Esophagus muscularis mucosa (tissue), 4 donors: ENCODE measurements at regions not wholly inside any gene's neighbourhood (a gene's known extent, or its start where the extent isn't known, plus 50 kb on each side); places are given as distances from the start of the nearest gene placed in this dataset.

Experiments used
- DNase-seq: peaks from one replicate; pipeline ENCODE4 v3.0.0-alpha.2; 2017; ENCODE audit errors: extremely low spot score
- H3K27ac ChIP-seq, 4 donors: fragments of 200-600 bp; sonication (generic); replicated peaks in 1 of 4; 1 replicate in 3 of 4; 2 replicates in 1 of 4; pipeline ENCODE4 v1.5.1; 2016 to 2019; ENCODE audit warnings: mild to moderate bottlenecking in 1 of 4
- H3K27me3 ChIP-seq, 4 donors: fragments of 200-600 bp; sonication (generic); one replicate each; pipeline versions ENCODE4 v1.5.1 to v1.6.0; 2016 to 2019
- H3K36me3 ChIP-seq, 4 donors: fragments of 200-600 bp; sonication (generic); one replicate each; pipeline ENCODE4 v1.5.1; 2016 to 2019
- H3K4me1 ChIP-seq, 4 donors: fragments of 200-600 bp; sonication (generic); one replicate each; pipeline ENCODE4 v1.5.1; 2016 to 2019
- H3K4me3 ChIP-seq, 4 donors: fragments of 200-600 bp; sonication (generic); 1 replicate in 2 of 4; 2 replicates in 2 of 4; pipeline ENCODE4 v1.5.1; 2016 to 2019; ENCODE audit warnings: mild to moderate bottlenecking in 4 of 4, moderate library complexity in 1 of 4
- H3K9me3 ChIP-seq, 4 donors: fragments of 200-600 bp; sonication (generic); 1 replicate in 3 of 4; 2 replicates in 1 of 4; pipeline ENCODE4 v1.5.1; 2016 to 2019
- EP300 ChIP-seq: sonication (generic); formaldehyde crosslinking; IDR thresholded peaks from one replicate; pipeline ENCODE4 v1.6.1; 2017; ENCODE audit warnings: antibody characterized with exemption
- POLR2A ChIP-seq: fragments of 450-650 bp; IDR thresholded peaks from one replicate; pipeline ENCODE4 v1.6.1; 2017; ENCODE audit warnings: antibody characterized with exemption, moderate library complexity, mild to moderate bottlenecking, low read depth
- POLR2AphosphoS5 ChIP-seq, 2 donors: sonication (generic); formaldehyde crosslinking; IDR thresholded peaks; one replicate each; pipeline ENCODE4 v1.6.1; 2017; ENCODE audit warnings: antibody characterized with exemption in 2 of 2
- WGBS: methylation state at CpG from one replicate; pipeline ENCODE4 v1.1.5; 2018; 5-methylcytosine and 5-hydroxymethylcytosine counted together
- intact Hi-C: fragments of 100-400 bp; cut with DNase I; formaldehyde crosslinking; loops from one replicate; pipeline ENCODE4 v1.15.1; 2023
- TF ChIP-seq, protein P1 (sequence below), 3 experiments: fragments of 200-600 bp in 2 of 3; fragments of 450-650 bp in 1 of 3; sonication (generic) in 2 of 3; IDR thresholded peaks; one replicate each; pipeline ENCODE4 v1.5.1; 2017 to 2019; ENCODE audit warnings: antibody characterized with exemption in 3 of 3, mild to moderate bottlenecking in 2 of 3, moderate library complexity in 1 of 3

DNA sequence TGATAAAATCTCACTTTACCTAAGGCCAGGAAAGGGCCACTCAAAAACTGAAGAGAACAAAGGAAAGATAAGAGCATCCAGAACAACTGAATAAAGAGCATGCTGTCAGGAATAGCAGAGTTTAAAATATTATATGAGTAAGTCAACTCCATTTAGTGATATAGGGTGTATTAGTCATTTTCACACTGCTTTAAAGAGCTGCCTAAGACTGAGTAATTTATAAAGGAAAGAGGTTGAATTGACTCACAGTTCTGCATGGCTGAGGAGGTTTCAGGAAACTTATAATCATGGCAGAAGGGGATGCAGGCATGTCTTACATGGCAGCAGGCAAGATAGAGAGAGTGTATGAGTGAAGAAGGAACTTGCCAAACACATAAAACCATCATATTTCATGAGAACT is 778.0 kb upstream of the NECTIN3 start:
- TF ChIP-seq, protein P1, sequence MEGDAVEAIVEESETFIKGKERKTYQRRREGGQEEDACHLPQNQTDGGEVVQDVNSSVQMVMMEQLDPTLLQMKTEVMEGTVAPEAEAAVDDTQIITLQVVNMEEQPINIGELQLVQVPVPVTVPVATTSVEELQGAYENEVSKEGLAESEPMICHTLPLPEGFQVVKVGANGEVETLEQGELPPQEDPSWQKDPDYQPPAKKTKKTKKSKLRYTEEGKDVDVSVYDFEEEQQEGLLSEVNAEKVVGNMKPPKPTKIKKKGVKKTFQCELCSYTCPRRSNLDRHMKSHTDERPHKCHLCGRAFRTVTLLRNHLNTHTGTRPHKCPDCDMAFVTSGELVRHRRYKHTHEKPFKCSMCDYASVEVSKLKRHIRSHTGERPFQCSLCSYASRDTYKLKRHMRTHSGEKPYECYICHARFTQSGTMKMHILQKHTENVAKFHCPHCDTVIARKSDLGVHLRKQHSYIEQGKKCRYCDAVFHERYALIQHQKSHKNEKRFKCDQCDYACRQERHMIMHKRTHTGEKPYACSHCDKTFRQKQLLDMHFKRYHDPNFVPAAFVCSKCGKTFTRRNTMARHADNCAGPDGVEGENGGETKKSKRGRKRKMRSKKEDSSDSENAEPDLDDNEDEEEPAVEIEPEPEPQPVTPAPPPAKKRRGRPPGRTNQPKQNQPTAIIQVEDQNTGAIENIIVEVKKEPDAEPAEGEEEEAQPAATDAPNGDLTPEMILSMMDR (IDR thresholded peaks at IDR 0.05) = no peak
- TF ChIP-seq POLR2AphosphoS5 (IDR thresholded peaks at IDR 0.05) = no peak
- no peak for TF ChIP-seq EP300
- TF ChIP-seq POLR2A = no peak
- Histone ChIP-seq H3K36me3 (no peaks in the 10 kb centered on the region), H3K27me3 (no peaks in the 10 kb centered on the region), H3K9me3 (no peaks in the 10 kb centered on the region), H3K4me3 (no peak overlapping the region), H3K4me1 (no peaks in the 10 kb centered on the region), H3K27ac (no peak overlapping the region)
- DNase-seq = no peak
- intact Hi-C loops = no loop called here

DNA sequence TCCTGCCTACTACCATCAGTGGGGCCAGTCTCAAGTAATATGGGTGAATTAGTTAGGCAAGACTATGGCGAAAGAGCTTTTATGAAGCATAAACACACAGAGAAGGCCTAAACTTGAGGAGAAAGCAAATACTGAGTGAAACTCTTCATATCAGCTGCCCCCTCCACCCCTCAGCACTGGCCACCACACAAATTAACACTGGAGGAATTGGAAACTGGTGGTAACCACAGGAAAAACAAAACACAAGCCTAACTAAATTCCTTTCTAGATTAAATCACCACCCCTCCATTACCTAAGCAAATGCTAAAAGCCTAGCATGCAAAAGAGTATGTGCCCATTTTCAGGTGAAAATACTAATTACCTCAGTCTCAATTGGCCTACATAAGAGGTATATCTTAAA is 774.7 kb upstream of the NECTIN3 start:
- H3K36me3 ChIP-seq = no peaks in the 10 kb centered on the region
- 95% methylated on average over 1 of the region's 1 CpG for WGBS
- TF ChIP-seq, protein P1 (IDR thresholded peaks at IDR 0.05) = no peak
- TF ChIP-seq POLR2A (no peak), EP300 (no peak), POLR2AphosphoS5 (IDR thresholded peaks at IDR 0.05) (no peak)
- DNase-seq = no peak
- no peak overlapping the region for H3K27ac ChIP-seq
- no peaks in the 10 kb centered on the region for H3K27me3 ChIP-seq
- no peaks in the 10 kb centered on the region for H3K9me3 ChIP-seq
- H3K4me3 ChIP-seq = no peak overlapping the region
- H3K4me1 ChIP-seq = no peaks in the 10 kb centered on the region
- intact Hi-C loops = no loop called here

DNA sequence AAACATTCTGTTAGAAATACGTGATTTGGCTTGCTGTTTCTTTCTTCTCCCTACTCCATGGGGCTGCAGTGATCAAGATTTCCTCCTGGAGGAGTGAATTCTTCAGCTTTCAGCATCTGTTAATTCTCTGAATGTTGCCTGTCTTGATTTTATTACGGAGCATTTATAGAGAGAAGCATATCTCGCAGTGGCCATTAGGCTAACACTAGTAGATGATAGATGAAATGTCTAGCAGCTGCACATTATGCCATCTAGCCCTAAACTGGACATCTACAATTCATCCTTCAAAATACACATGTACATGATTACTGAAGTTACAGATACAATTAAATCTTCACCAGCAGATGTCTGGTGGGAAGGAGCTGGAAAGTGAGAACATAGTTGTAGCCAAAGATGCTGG is 769.8 kb upstream of the NECTIN3 start:
- intact Hi-C loops = no loop called here
- 83% methylated on average over 3 of the region's 3 CpGs for WGBS
- Histone ChIP-seq H3K27me3 (no peaks in the 10 kb centered on the region), H3K36me3 (no peaks in the 10 kb centered on the region), H3K9me3 (no peaks in the 10 kb centered on the region), H3K4me1 (no peaks in the 10 kb centered on the region), H3K27ac (no peak overlapping the region), H3K4me3 (no peak overlapping the region)
- TF ChIP-seq EP300 (no peak), POLR2A (no peak), POLR2AphosphoS5 (IDR thresholded peaks at IDR 0.05) (no peak)
- TF ChIP-seq, protein P1 (IDR thresholded peaks at IDR 0.05) = no peak
- DNase-seq = no peak

DNA sequence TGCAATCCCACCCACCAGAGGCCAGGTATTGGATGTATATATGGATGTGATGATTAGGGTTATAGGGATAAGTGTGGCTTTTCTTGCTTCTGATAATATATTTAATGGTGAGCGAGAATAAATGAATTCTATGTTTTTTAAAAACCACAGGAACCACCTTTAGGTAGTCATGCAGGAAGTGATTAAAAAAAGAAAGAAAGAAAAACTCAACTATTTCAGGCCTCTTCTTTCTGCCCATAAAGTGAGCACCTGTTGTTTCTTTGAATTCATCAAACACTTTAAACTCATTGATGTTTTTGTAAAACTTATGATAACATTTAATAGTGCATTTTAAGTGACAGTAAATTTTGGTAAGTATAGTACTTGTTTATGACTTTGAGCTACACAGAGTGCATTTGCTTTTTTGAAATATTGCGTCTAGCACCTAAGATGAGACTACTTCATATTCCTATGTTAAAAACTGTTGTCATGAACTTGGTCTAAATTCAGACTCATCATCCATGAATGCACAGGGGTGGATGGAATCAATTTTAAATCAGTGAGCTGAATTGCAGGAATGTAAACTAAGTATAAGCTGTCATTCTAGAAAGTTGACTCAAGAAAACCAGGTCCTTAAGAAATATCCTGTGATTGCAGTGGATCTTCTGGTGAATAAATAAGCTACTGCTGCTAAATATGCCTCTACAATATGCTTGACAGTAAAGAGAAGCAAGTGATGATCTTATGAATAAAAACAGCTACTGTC is 764.4 kb upstream of the NECTIN3 start:
- DNase-seq = no peak
- Histone ChIP-seq H3K36me3 (no peaks in the 10 kb centered on the region), H3K9me3 (no peaks in the 10 kb centered on the region), H3K27ac (no peak overlapping the region), H3K4me1 (no peaks in the 10 kb centered on the region), H3K27me3 (no peaks in the 10 kb centered on the region), H3K4me3 (no peak overlapping the region)
- WGBS = 92% methylated on average over 2 of the region's 2 CpGs
- TF ChIP-seq, protein P1 (IDR thresholded peaks at IDR 0.05) = no peak
- TF ChIP-seq POLR2A (no peak), EP300 (no peak), POLR2AphosphoS5 (IDR thresholded peaks at IDR 0.05) (no peak)
- intact Hi-C loops = no loop called here

DNA sequence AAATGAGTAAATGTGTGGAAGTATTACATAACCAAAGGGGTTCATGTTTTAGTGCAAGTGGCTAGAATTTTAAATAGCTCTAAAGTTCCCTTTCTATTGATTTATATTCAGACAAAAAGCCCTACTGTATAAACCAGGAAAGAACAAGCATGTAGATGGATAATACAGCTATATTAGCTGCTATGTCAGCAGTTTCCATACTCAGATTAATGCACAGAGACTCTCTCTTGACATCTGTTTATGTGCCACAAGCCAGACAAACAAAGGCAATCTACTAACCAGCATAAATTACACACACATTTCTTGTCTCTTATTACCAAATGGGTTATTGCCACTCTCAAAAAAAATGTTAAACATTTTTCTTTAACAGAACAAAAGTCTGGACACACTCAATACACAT is 760.1 kb upstream of the NECTIN3 start:
- DNase-seq = no peak
- Histone ChIP-seq H3K4me3 (no peak overlapping the region), H3K27me3 (no peaks in the 10 kb centered on the region), H3K9me3 (no peaks in the 10 kb centered on the region), H3K36me3 (no peaks in the 10 kb centered on the region), H3K27ac (no peak overlapping the region), H3K4me1 (no peaks in the 10 kb centered on the region)
- TF ChIP-seq POLR2A (no peak), EP300 (no peak), POLR2AphosphoS5 (IDR thresholded peaks at IDR 0.05) (no peak)
- TF ChIP-seq, protein P1 (IDR thresholded peaks at IDR 0.05) = no peak
- intact Hi-C loops = no loop called here
